ENCODE measurements at regions not wholly inside any gene's neighbourhood (a gene's known extent, or its start where the extent isn't known, plus 50 kb on each side); places are given as distances from the start of the nearest gene placed in this dataset.

DNA sequence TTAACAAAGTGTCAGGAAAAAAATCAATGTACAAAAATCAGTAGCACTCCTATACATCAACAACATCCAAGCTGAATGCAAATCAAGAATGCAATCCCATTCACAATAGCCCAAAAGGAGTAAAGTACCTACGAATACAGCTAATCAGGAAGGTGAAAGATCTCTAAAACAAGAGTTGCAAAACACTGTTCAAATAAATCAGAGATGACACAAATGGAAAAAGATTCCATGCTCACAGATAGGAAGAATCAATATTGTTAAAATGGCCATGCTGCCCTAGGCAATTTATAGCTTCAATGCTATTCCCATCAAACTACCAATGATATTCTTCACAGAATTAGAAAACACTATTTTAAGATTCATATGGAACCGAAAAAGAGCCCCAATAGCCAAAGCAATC, 223.7 kb upstream of the CD96 start:
- Histone ChIP-seq H4K5ac (ENCODE audit: insufficient read length, low read depth, low read length) (no peak overlapping the region), H4K20me1 (replicated peaks in 1 of 2; ENCODE audit: control insufficient read depth in 1 of 2, insufficient read depth in 2 of 2, low read length in 2 of 2) (no peaks in the 10 kb centered on the region), H3K4me1 (replicated peaks in 1 of 4; ENCODE audit: control insufficient read depth in 3 of 4, insufficient read depth in 4 of 4, low read length in 3 of 4) (no peaks in the 10 kb centered on the region), H3K4me2 (ENCODE audit: insufficient read depth in 1 of 2, low read depth in 2 of 2, low read length in 2 of 2) (no peak overlapping the region), H2BK120ac (replicated peaks; ENCODE audit: low read depth, low read length) (no peak overlapping the region), H3K36me3 (ENCODE audit: control insufficient read depth in 2 of 4, insufficient read depth in 4 of 4, low read length in 3 of 4) (no peaks in the 10 kb centered on the region), H3K23me2 (ENCODE audit: low read depth, low read length) (no peaks in the 10 kb centered on the region), H3K27ac (ENCODE audit: low read depth, low read length) (no peak overlapping the region), H2AFZ (ENCODE audit: low read length) (no peak overlapping the region), H3K56ac (replicated peaks; ENCODE audit: insufficient read length, low read depth, low read length) (no peak overlapping the region), H3K9ac (replicated peaks in 1 of 4; ENCODE audit: extremely low read depth in 1 of 4, low read depth in 3 of 4, low read length in 3 of 4) (no peak overlapping the region), H2AK5ac (ENCODE audit: low read depth, low read length) (no peak overlapping the region), H2BK12ac (ENCODE audit: low read depth, low read length) (no peak overlapping the region), H2BK20ac (ENCODE audit: low read length) (no peak overlapping the region), H3K18ac (ENCODE audit: extremely low read depth, low read length) (no peak overlapping the region), H2BK5ac (ENCODE audit: low read depth, low read length) (no peak overlapping the region), H3K4me3 (ENCODE audit: extremely low read depth in 1 of 4, insufficient read depth in 2 of 4, low read depth in 3 of 4, low read length in 4 of 4) (no peak overlapping the region), H3K79me1 (ENCODE audit: low read depth, low read length) (no peaks in the 10 kb centered on the region), H3K9me3 (ENCODE audit: insufficient read depth in 2 of 2, low read depth in 1 of 2, low read length in 1 of 2) (no peaks in the 10 kb centered on the region), H3K79me2 (ENCODE audit: control insufficient read depth in 1 of 2, insufficient read depth in 2 of 2, low read length in 2 of 2) (no peaks in the 10 kb centered on the region), H3K27me3 (replicated peaks in 1 of 4; ENCODE audit: control insufficient read depth in 3 of 4, extremely low read depth in 1 of 4, insufficient read depth in 3 of 4, low read length in 3 of 4) (no peaks in the 10 kb centered on the region), H2BK15ac (ENCODE audit: low read length) (no peak overlapping the region), H3K14ac (ENCODE audit: insufficient read length) (no peak overlapping the region), H3K23ac (ENCODE audit: insufficient read length) (no peak overlapping the region), H3K4ac (replicated peaks; ENCODE audit: insufficient read length, low read depth, low read length) (no peak overlapping the region), H4K91ac (replicated peaks; ENCODE audit: insufficient read length, low read length) (no peak overlapping the region), H4K8ac (ENCODE audit: extremely low read depth, insufficient read depth, low read length) (no peak overlapping the region)
- POLR2A ChIA-PET (ENCODE audit: partially characterized antibody) = no interaction called here
- CTCF ChIA-PET (ENCODE audit: partially characterized antibody) = interaction anchor here (2.0 kb wide), 1 partner anchor 12 kb away, joined by 4 read pairs; no protein-coding TSS in a partner anchor
- DNase-seq (ENCODE audit: low read depth in 1 of 2, low spot score in 2 of 2) = no peak
- no peak for FAIRE-seq
- 74% methylated on average over 2 of the region's 2 CpGs; no CpG with 5 or more reads in 1 of the 2 experiments for WGBS, 2 experiments (ENCODE audit: extremely low coverage in 1 of 2, insufficient coverage in 1 of 2, insufficient read length in 1 of 2, insufficient replicate concordance in 2 of 2, low coverage in 1 of 2, low lambda C conversion rate in 2 of 2, missing lambda C conversion rate in 1 of 2)
- no peak for TF ChIP-seq MAFK (IDR thresholded peaks at IDR 0.05; ENCODE audit: low read depth, low read length)
- no peak for TF ChIP-seq SUZ12 (IDR thresholded peaks at IDR 0.05; ENCODE audit: low read length)
- TF ChIP-seq POLR2AphosphoS5 (IDR thresholded peaks at IDR 0.05; ENCODE audit: low read depth, low read length) = no peak
- no peak for TF ChIP-seq CHD1 (IDR thresholded peaks at IDR 0.05; ENCODE audit: low read depth, low read length)
- no peak for TF ChIP-seq HDAC6 (IDR thresholded peaks at IDR 0.05; ENCODE audit: low read depth, low read length)
- TF ChIP-seq, protein P1, sequence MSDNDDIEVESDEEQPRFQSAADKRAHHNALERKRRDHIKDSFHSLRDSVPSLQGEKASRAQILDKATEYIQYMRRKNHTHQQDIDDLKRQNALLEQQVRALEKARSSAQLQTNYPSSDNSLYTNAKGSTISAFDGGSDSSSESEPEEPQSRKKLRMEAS (IDR thresholded peaks at IDR 0.05) = no peak
- no peak for TF ChIP-seq EP300 (IDR thresholded peaks at IDR 0.05; ENCODE audit: borderline replicate concordance in 1 of 2, low read depth in 2 of 2, low read length in 2 of 2)
- no peak for TF ChIP-seq CEBPB (IDR thresholded peaks at IDR 0.05; ENCODE audit: low read depth, low read length)
- TF ChIP-seq, protein P2, sequence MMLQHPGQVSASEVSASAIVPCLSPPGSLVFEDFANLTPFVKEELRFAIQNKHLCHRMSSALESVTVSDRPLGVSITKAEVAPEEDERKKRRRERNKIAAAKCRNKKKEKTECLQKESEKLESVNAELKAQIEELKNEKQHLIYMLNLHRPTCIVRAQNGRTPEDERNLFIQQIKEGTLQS (IDR thresholded peaks at IDR 0.05; ENCODE audit: insufficient read depth, low read depth, low read length) = no peak

Data from H1 (cell line).